Right lobe of liver (tissue), 6 donors: ENCODE measurements at regions not wholly inside any gene's neighbourhood (a gene's known extent, or its start where the extent isn't known, plus 50 kb on each side); places are given as distances from the start of the nearest gene placed in this dataset.

Source experiments
- ATAC-seq, 4 donors: fragments of 200-7000 bp; cut with Tn5 transposase; one replicate each; pipeline ENCODE4 v1.9.1; 2020; ENCODE audit warnings: mild to moderate bottlenecking in 4 of 4, moderate library complexity in 4 of 4
- DNase-seq, 3 donors: peaks; one replicate each; pipeline ENCODE4 v3.0.0-alpha.2; 2020
- H3K27ac ChIP-seq, 3 donors: fragments of 200-600 bp; one replicate each; pipeline ENCODE4 v1.8.0; 2022
- H3K27me3 ChIP-seq, 2 donors: fragments of 200-600 bp; one replicate each; pipeline ENCODE4 v1.8.0; 2022
- H3K36me3 ChIP-seq, 4 donors: fragments of 200-600 bp; sonication (generic) in 1 of 4; one replicate each; pipeline versions ENCODE4 v1.5.1 to v1.8.0; 2017 to 2022; ENCODE audit warnings: control low read depth in 1 of 4
- H3K4me1 ChIP-seq, 4 donors: fragments of 200-600 bp; sonication (generic) in 1 of 4; one replicate each; pipeline versions ENCODE4 v1.5.1 to v1.8.0; 2017 to 2022; ENCODE audit warnings: control low read depth in 1 of 4
- H3K4me3 ChIP-seq, 3 donors: fragments of 200-600 bp; one replicate each; pipeline ENCODE4 v1.8.0; 2022
- H3K9me3 ChIP-seq, 4 donors: fragments of 200-600 bp; sonication (generic) in 1 of 4; one replicate each; pipeline versions ENCODE4 v1.5.1 to v1.8.0; 2017 to 2022; ENCODE audit warnings: control low read depth in 1 of 4
- POLR2A ChIP-seq: fragments of 450-650 bp; IDR thresholded peaks from one replicate; pipeline ENCODE4 v1.6.1; 2017; ENCODE audit warnings: antibody characterized with exemption, mild to moderate bottlenecking
- WGBS: methylation state at CpG from one replicate; pipeline ENCODE4 v1.1.6; 2018; ENCODE audit warnings: low coverage, low lambda C conversion rate; ENCODE audit not compliant: insufficient coverage; ENCODE audit errors: missing lambda C conversion rate; 5-methylcytosine and 5-hydroxymethylcytosine counted together
- intact Hi-C, 2 donors: fragments of 100-400 bp; cut with DNase I; formaldehyde crosslinking; loops; one replicate each; pipeline versions ENCODE4 v1.11.2 to v1.14.1; 2022
- small RNA-seq, 2 experiments: library from RNA; depleted of rRNA; stranded (forward); fragments of <200 nt; gene quantifications; one replicate each; pipeline ENCODE3, GENCODE V24; 2016
- TF ChIP-seq, protein P1 (sequence below), 4 donors: fragments of 200-600 bp in 3 of 4; fragments of 450-650 bp in 1 of 4; IDR thresholded peaks; one replicate each; pipeline versions ENCODE4 v1.5.1 to v1.8.0; 2016 to 2022; ENCODE audit warnings: antibody characterized with exemption in 4 of 4, mild to moderate bottlenecking in 2 of 4
- donor health status: DM: no; HTN: yes; CAD: no.
- donor health status: DM: no; HTN: no; CAD: no.
- donor health status: DM: no; HTN: no; CAD: no.
- donor health status: DM: no; HTN: yes; CAD: no.
- donor health status: DM: no; HTN: yes; CAD: no.

DNA sequence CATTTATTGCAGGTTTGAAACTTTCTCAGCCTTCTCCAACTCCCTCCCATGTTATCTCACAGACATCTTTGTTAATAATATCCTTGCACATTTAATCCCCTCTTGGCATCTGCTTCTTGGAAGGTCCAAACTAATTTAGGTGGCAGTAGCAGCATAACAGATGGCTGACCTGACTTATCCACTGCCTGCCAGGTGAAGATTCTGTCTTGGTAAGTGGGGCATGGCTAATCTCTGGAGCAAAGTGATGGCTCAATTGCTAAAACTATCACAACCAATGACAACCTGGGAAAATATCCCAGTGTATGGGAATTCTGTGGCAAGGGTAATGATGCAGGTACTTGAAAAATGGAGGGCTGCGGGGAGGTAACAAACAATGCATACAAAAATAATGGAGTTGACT lies 58.2 kb upstream of the ALG10B start:
- 55% methylated on average over 1 of the region's 1 CpG for WGBS
- H3K27me3 ChIP-seq: no peaks in the 10 kb centered on the region
- no peaks in the 10 kb centered on the region for H3K36me3 ChIP-seq
- no peak for ATAC-seq
- intact Hi-C loops: no loop called here
- H3K9me3 ChIP-seq: no peaks in the 10 kb centered on the region
- no peak for TF ChIP-seq POLR2A
- TF ChIP-seq, protein P1, sequence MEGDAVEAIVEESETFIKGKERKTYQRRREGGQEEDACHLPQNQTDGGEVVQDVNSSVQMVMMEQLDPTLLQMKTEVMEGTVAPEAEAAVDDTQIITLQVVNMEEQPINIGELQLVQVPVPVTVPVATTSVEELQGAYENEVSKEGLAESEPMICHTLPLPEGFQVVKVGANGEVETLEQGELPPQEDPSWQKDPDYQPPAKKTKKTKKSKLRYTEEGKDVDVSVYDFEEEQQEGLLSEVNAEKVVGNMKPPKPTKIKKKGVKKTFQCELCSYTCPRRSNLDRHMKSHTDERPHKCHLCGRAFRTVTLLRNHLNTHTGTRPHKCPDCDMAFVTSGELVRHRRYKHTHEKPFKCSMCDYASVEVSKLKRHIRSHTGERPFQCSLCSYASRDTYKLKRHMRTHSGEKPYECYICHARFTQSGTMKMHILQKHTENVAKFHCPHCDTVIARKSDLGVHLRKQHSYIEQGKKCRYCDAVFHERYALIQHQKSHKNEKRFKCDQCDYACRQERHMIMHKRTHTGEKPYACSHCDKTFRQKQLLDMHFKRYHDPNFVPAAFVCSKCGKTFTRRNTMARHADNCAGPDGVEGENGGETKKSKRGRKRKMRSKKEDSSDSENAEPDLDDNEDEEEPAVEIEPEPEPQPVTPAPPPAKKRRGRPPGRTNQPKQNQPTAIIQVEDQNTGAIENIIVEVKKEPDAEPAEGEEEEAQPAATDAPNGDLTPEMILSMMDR (IDR thresholded peaks at IDR 0.05): no peak
- H3K27ac ChIP-seq: no peak overlapping the region
- no peaks in the 10 kb centered on the region for H3K4me1 ChIP-seq
- H3K4me3 ChIP-seq: no peak overlapping the region
- no peak for DNase-seq

Small RNA genes lying in the stretch of these regions (small RNA-seq; reads per million reads assigned to genes)
- gene RF01518 (0 reads per million in 2 experiments), gene RNA5SP358 (31.2 to 56.2 reads per million in 2 experiments), gene RNA5SP359 (1.2 to 3.0 reads per million in 2 experiments)
